Upper lobe of left lung (tissue), 4 donors: ENCODE measurements at regions not wholly inside any gene's neighbourhood (a gene's known extent, or its start where the extent isn't known, plus 50 kb on each side); places are given as distances from the start of the nearest gene placed in this dataset.
"Not testable (repeated sequence)": the region's sequence is repeated elsewhere in the genome, so short reads cannot be mapped to it uniquely, and the experiment has no call there.

Source experiments
- CTCF ChIP-seq, 6 experiments: fragments of 450-650 bp in 4 of 6; fragments of 200-600 bp in 2 of 6; sonication (generic) in 2 of 6; IDR thresholded peaks; one replicate each; pipeline ENCODE4 v1.5.1; 2016 to 2019; ENCODE audit warnings: antibody characterized with exemption in 6 of 6
- POLR2A ChIP-seq, 4 donors: fragments of 450-650 bp; IDR thresholded peaks; one replicate each; pipeline ENCODE4 v1.5.1; 2016 to 2017; ENCODE audit warnings: antibody characterized with exemption in 4 of 4, mild to moderate bottlenecking in 2 of 4
- POLR2AphosphoS5 ChIP-seq, 2 donors: sonication (generic); formaldehyde crosslinking; IDR thresholded peaks; one replicate each; pipeline ENCODE4 v1.5.1; 2017; ENCODE audit warnings: antibody characterized with exemption in 2 of 2

- not testable (repeated sequence) for TF ChIP-seq POLR2A, CTCF, POLR2AphosphoS5 (IDR thresholded peaks at IDR 0.05)
These were observed 4186.5 kb upstream of the OR11H1 start for GRCh38 chr22:11341387-11342068.
